ENCODE measurements at regions not wholly inside any gene's neighbourhood (a gene's known extent, or its start where the extent isn't known, plus 50 kb on each side); places are given as distances from the start of the nearest gene placed in this dataset.
"Not testable (repeated sequence)": the region's sequence is repeated elsewhere in the genome, so short reads cannot be mapped to it uniquely, and the experiment has no call there.

GRCh38 chr3:6697722-6698121 lies 163.2 kb upstream of the GRM7 start:
- H3K27me3 ChIP-seq (ENCODE audit: control insufficient read depth in 2 of 2, insufficient read depth in 2 of 2, low read length in 2 of 2): no peaks in the 10 kb centered on the region
- no peak overlapping the region for H3K4me2 ChIP-seq (ENCODE audit: insufficient read depth, low read length)
- no peak for DNase-seq (ENCODE audit: low read depth, low spot score)
- BruUV-seq (replicated peaks): no TSS peak
- no peaks in the 10 kb centered on the region for H3K4me1 ChIP-seq (ENCODE audit: control insufficient read depth, extremely low read depth, insufficient read depth, low read length)
- H3K9me1 ChIP-seq (replicated peaks; ENCODE audit: control insufficient read depth, extremely low read depth, insufficient read depth, low read length): no peaks in the 10 kb centered on the region
- intact Hi-C loops (cut with micrococcal nuclease): no loop called here
- no peaks in the 10 kb centered on the region for H3K36me3 ChIP-seq (ENCODE audit: control insufficient read depth in 2 of 2, extremely low read depth in 1 of 2, insufficient read depth in 2 of 2, low read length in 2 of 2)
- no peaks in the 10 kb centered on the region for H3K79me2 ChIP-seq (ENCODE audit: control insufficient read depth, insufficient read depth, low read length)
- ChIA-PET POLR2A (no interaction called here), CTCF (no interaction called here)
- no peak for FAIRE-seq
- dilution Hi-C loops (cut with MboI; ENCODE audit: extremely low pct_ligation_motif_present, low sequenced_read_pairs): no loop called here
- TF ChIP-seq FOS (IDR thresholded peaks at IDR 0.05; ENCODE audit: borderline replicate concordance, insufficient read depth, low read length): no peak
- TF ChIP-seq CTCF (IDR thresholded peaks at IDR 0.05; ENCODE audit: extremely low read depth in 1 of 2, insufficient read depth in 1 of 2, low read depth in 1 of 2, low read length in 2 of 2): no peak
- TF ChIP-seq POLR2A (IDR thresholded peaks at IDR 0.05; ENCODE audit: low read depth, low read length): no peak
- no peak for TF ChIP-seq MYC (IDR thresholded peaks at IDR 0.05; ENCODE audit: low read depth, low read length)
- TF ChIP-seq POLR2AphosphoS5 (IDR thresholded peaks at IDR 0.05; ENCODE audit: insufficient read depth, low read depth, low read length): no peak
- TF ChIP-seq MAX (IDR thresholded peaks at IDR 0.05; ENCODE audit: insufficient read depth, insufficient read length): no peak
- no peak for TF ChIP-seq EZH2 (IDR thresholded peaks at IDR 0.05; ENCODE audit: borderline replicate concordance, low read depth, low read length, severe bottlenecking)
- TF ChIP-seq JUN (IDR thresholded peaks at IDR 0.05; ENCODE audit: borderline replicate concordance, insufficient read depth, insufficient read length, low read depth): no peak
- TF ChIP-seq GATA2 (IDR thresholded peaks at IDR 0.05; ENCODE audit: insufficient read depth, insufficient read length, low read depth, low read length): no peak
- H3K9me3 ChIP-seq (replicated peaks; ENCODE audit: control insufficient read depth, insufficient read depth, low read length): peaks cover 2% of the 10 kb centered on the region
- no peak overlapping the region for H3K4me3 ChIP-seq (replicated peaks in 1 of 3; ENCODE audit: insufficient read depth in 1 of 3, low read depth in 1 of 3, low read length in 3 of 3)
- H4K20me1 ChIP-seq (replicated peaks; ENCODE audit: control insufficient read depth, extremely low read depth, insufficient read depth, low read length): no peaks in the 10 kb centered on the region
- H3K27ac ChIP-seq (ENCODE audit: insufficient read depth, low read depth, low read length): no peak overlapping the region
- no peak overlapping the region for H2AFZ ChIP-seq (ENCODE audit: low read depth, low read length)
- H3K9ac ChIP-seq (replicated peaks; ENCODE audit: extremely low read depth, insufficient read depth, low read length): no peak overlapping the region

GRCh38 chr3:6704817-6705216 lies 156.1 kb upstream of the GRM7 start:
- CTCF ChIA-PET; POLR2A ChIA-PET; H3K9me3 ChIP-seq (replicated peaks; ENCODE audit: control insufficient read depth, insufficient read depth, low read length); BruUV-seq (replicated peaks); H3K4me3 ChIP-seq (replicated peaks in 1 of 3; ENCODE audit: insufficient read depth in 1 of 3, low read depth in 1 of 3, low read length in 3 of 3); H3K36me3 ChIP-seq (ENCODE audit: control insufficient read depth in 2 of 2, extremely low read depth in 1 of 2, insufficient read depth in 2 of 2, low read length in 2 of 2); H3K9ac ChIP-seq (replicated peaks; ENCODE audit: extremely low read depth, insufficient read depth, low read length); H3K9me1 ChIP-seq (replicated peaks; ENCODE audit: control insufficient read depth, extremely low read depth, insufficient read depth, low read length); dilution Hi-C loops (cut with MboI; ENCODE audit: extremely low pct_ligation_motif_present, low sequenced_read_pairs); H4K20me1 ChIP-seq (replicated peaks; ENCODE audit: control insufficient read depth, extremely low read depth, insufficient read depth, low read length); DNase-seq (ENCODE audit: low read depth, low spot score); H2AFZ ChIP-seq (ENCODE audit: low read depth, low read length); H3K27ac ChIP-seq (ENCODE audit: insufficient read depth, low read depth, low read length); H3K27me3 ChIP-seq (ENCODE audit: control insufficient read depth in 2 of 2, insufficient read depth in 2 of 2, low read length in 2 of 2); FAIRE-seq; H3K4me2 ChIP-seq (ENCODE audit: insufficient read depth, low read length); H3K4me1 ChIP-seq (ENCODE audit: control insufficient read depth, extremely low read depth, insufficient read depth, low read length); intact Hi-C loops (cut with micrococcal nuclease); H3K79me2 ChIP-seq (ENCODE audit: control insufficient read depth, insufficient read depth, low read length): not testable (repeated sequence)

Data from endothelial cell of umbilical vein (primary cell).